ENCODE measurements at regions not wholly inside any gene's neighbourhood (a gene's known extent, or its start where the extent isn't known, plus 50 kb on each side); places are given as distances from the start of the nearest gene placed in this dataset.

DNA sequence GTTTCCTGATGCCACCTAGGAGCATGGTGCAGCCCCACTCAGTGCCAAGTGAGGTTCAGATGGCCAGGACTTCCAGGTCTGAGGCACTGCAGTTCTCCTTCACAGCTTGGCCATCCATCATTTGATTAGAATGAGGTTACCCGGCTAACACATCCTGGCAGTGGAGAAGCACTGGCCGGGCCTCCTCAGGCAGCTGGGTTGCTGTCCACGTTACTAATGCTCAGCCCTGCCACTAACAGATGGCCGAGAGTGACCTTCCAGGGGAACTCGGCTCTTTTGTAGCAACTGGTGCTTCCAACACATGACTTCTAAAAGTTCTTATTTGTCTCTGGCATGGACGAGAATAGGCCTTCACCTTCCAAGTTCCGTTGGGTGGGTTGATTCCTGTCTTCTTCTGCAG is 204.6 kb upstream of the CFAP20DC start:
- no peaks in the 10 kb centered on the region for H3K9me3 ChIP-seq
- no peak for TF ChIP-seq EP300 (IDR thresholded peaks at IDR 0.05)
- no peak for TF ChIP-seq POLR2A (IDR thresholded peaks at IDR 0.05)
- TF ChIP-seq POLR2AphosphoS5 (IDR thresholded peaks at IDR 0.05), result no peak
- TF ChIP-seq, protein P1, sequence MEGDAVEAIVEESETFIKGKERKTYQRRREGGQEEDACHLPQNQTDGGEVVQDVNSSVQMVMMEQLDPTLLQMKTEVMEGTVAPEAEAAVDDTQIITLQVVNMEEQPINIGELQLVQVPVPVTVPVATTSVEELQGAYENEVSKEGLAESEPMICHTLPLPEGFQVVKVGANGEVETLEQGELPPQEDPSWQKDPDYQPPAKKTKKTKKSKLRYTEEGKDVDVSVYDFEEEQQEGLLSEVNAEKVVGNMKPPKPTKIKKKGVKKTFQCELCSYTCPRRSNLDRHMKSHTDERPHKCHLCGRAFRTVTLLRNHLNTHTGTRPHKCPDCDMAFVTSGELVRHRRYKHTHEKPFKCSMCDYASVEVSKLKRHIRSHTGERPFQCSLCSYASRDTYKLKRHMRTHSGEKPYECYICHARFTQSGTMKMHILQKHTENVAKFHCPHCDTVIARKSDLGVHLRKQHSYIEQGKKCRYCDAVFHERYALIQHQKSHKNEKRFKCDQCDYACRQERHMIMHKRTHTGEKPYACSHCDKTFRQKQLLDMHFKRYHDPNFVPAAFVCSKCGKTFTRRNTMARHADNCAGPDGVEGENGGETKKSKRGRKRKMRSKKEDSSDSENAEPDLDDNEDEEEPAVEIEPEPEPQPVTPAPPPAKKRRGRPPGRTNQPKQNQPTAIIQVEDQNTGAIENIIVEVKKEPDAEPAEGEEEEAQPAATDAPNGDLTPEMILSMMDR (IDR thresholded peaks at IDR 0.05), result no peak
- H3K27me3 ChIP-seq, result no peaks in the 10 kb centered on the region
- H3K27ac ChIP-seq, result no peak overlapping the region
- H3K4me3 ChIP-seq, result no peak overlapping the region
- no peak for DNase-seq (ENCODE audit: low spot score in 2 of 2)
- no peaks in the 10 kb centered on the region for H3K4me1 ChIP-seq
- no peaks in the 10 kb centered on the region for H3K36me3 ChIP-seq
- WGBS, result 70% methylated on average over 7 of the region's 7 CpGs

GRCh38 chr3:59253523-59253922 is 203.7 kb upstream of the CFAP20DC start:
- no peak overlapping the region for H3K4me3 ChIP-seq
- no peaks in the 10 kb centered on the region for H3K27me3 ChIP-seq
- 88% methylated on average over 2 of the region's 2 CpGs for WGBS
- no peaks in the 10 kb centered on the region for H3K36me3 ChIP-seq
- H3K4me1 ChIP-seq, result no peaks in the 10 kb centered on the region
- no peak overlapping the region for H3K27ac ChIP-seq
- TF ChIP-seq, protein P1 (IDR thresholded peaks at IDR 0.05), result no peak
- TF ChIP-seq POLR2AphosphoS5 (IDR thresholded peaks at IDR 0.05), result no peak
- TF ChIP-seq POLR2A (IDR thresholded peaks at IDR 0.05), result no peak
- TF ChIP-seq EP300 (IDR thresholded peaks at IDR 0.05), result no peak
- no peaks in the 10 kb centered on the region for H3K9me3 ChIP-seq
- DNase-seq (ENCODE audit: low spot score in 2 of 2), result no peak

GRCh38 chr3:59251869-59252268 is 202.0 kb upstream of the CFAP20DC start:
- H3K4me3 ChIP-seq, result no peak overlapping the region
- no peaks in the 10 kb centered on the region for H3K27me3 ChIP-seq
- no peak for DNase-seq (ENCODE audit: low spot score in 2 of 2)
- TF ChIP-seq, protein P1 (IDR thresholded peaks at IDR 0.05), result no peak
- TF ChIP-seq POLR2AphosphoS5 (IDR thresholded peaks at IDR 0.05), result no peak
- TF ChIP-seq EP300 (IDR thresholded peaks at IDR 0.05), result no peak
- no peak for TF ChIP-seq POLR2A (IDR thresholded peaks at IDR 0.05)
- no peaks in the 10 kb centered on the region for H3K4me1 ChIP-seq
- no peaks in the 10 kb centered on the region for H3K36me3 ChIP-seq
- WGBS, result 90% methylated on average over 2 of the region's 3 CpGs
- no peaks in the 10 kb centered on the region for H3K9me3 ChIP-seq
- no peak overlapping the region for H3K27ac ChIP-seq

DNA sequence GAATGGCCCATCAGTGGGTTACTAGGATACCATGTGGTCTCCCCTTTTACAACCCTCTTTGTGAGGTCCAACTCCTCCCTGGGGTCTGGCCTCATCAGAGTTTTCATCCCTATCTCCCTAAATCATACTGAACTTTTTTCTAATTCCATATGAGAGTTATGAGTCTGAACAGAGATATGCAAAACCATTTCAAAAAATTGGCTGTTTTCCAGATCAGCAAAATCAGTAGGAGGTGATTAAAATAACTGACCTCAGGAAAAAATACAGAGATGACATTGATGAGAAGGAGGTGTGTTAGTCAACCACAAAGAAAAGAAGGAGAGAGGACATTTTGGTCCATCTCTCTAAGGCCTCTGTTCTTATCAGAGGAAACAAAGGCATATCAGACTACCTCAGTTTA is 200.8 kb upstream of the CFAP20DC start:
- no peaks in the 10 kb centered on the region for H3K9me3 ChIP-seq
- H3K27ac ChIP-seq, result no peak overlapping the region
- H3K36me3 ChIP-seq, result no peaks in the 10 kb centered on the region
- H3K4me3 ChIP-seq, result no peak overlapping the region
- no peak for DNase-seq (ENCODE audit: low spot score in 2 of 2)
- no peaks in the 10 kb centered on the region for H3K27me3 ChIP-seq
- TF ChIP-seq POLR2AphosphoS5 (IDR thresholded peaks at IDR 0.05) (no peak), POLR2A (IDR thresholded peaks at IDR 0.05) (no peak), EP300 (IDR thresholded peaks at IDR 0.05) (no peak)
- TF ChIP-seq, protein P1 (IDR thresholded peaks at IDR 0.05), result no peak
- peaks cover 10% of the 10 kb centered on the region for H3K4me1 ChIP-seq

DNA sequence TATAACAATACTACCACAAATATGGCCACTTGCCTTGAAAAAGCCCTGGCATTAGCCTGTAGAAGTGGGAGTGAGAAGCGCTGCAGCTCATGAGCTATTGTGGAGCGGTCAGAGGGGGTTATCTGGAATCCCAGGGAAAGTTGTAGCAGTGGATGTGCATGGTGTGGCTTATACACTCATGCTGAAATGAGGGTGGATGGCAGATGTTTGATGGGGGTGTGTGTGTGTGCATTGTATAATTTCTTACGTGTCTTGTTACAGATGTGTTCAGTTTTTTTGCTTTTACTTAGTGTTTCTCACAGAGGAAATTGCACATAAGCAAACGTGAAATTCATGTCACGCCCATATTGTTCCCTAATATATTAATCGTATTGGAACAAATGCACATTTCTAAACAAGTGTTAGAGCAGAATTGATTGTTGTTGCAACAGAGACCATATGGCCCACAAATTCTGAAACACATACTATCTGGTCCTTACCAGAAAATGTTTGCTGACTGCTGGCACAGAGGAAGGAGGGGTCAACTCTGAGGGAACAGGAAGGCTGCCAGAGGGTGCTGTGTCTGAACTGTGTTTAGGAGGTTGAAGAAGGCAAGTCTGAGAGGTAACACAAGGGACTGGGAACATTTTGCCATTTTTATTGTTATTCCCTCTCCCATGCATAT is 200.0 kb upstream of the CFAP20DC start:
- Histone ChIP-seq H3K27ac (no peak overlapping the region), H3K27me3 (no peaks in the 10 kb centered on the region), H3K9me3 (no peaks in the 10 kb centered on the region), H3K4me1 (peaks cover 10% of the 10 kb centered on the region), H3K36me3 (no peaks in the 10 kb centered on the region), H3K4me3 (no peak overlapping the region)
- DNase-seq (ENCODE audit: low spot score in 2 of 2), result no peak
- TF ChIP-seq, protein P1 (IDR thresholded peaks at IDR 0.05), result no peak
- no peak for TF ChIP-seq EP300 (IDR thresholded peaks at IDR 0.05)
- TF ChIP-seq POLR2AphosphoS5 (IDR thresholded peaks at IDR 0.05), result no peak
- no peak for TF ChIP-seq POLR2A (IDR thresholded peaks at IDR 0.05)
- 74% methylated on average over 6 of the region's 6 CpGs for WGBS
